ENCODE measurements at regions not wholly inside any gene's neighbourhood (a gene's known extent, or its start where the extent isn't known, plus 50 kb on each side); places are given as distances from the start of the nearest gene placed in this dataset.

DNA sequence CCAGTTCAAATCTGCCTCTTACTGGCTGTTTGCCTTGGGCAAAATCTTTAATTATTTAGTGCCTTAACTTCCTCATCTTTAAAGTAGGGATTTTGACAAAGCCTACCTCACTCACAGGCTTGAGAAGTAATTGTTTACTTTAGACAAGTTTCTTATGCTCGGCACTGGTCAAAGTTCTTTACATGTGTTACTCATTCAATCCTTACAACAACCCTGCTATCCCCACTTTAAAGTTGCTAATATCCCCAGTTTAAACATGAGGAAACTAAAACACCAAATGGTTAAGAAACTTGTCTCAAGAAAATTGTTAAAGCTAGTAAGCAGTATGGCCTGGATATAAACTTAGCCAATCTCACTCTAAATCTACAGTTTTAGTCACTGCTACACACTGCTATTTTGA, 204.0 kb upstream of the AVPR1A start:
- CTCF ChIA-PET = no interaction called here
- no peak overlapping the region for H3K4me3 ChIP-seq (replicated peaks in 1 of 3; ENCODE audit: insufficient read depth in 1 of 3, low read depth in 1 of 3, low read length in 3 of 3)
- H4K20me1 ChIP-seq (replicated peaks; ENCODE audit: control insufficient read depth, extremely low read depth, insufficient read depth, low read length) = no peaks in the 10 kb centered on the region
- BruUV-seq (replicated peaks) = no TSS peak
- FAIRE-seq = no peak
- no peaks in the 10 kb centered on the region for H3K36me3 ChIP-seq (ENCODE audit: control insufficient read depth in 2 of 2, extremely low read depth in 1 of 2, insufficient read depth in 2 of 2, low read length in 2 of 2)
- no peak overlapping the region for H2AFZ ChIP-seq (ENCODE audit: low read depth, low read length)
- no peak overlapping the region for H3K27ac ChIP-seq (ENCODE audit: insufficient read depth, low read depth, low read length)
- DNase-seq (ENCODE audit: low read depth, low spot score) = no peak
- dilution Hi-C loops (cut with MboI; ENCODE audit: extremely low pct_ligation_motif_present, low sequenced_read_pairs) = no loop called here
- H3K9me1 ChIP-seq (replicated peaks; ENCODE audit: control insufficient read depth, extremely low read depth, insufficient read depth, low read length) = no peaks in the 10 kb centered on the region
- H3K27me3 ChIP-seq (ENCODE audit: control insufficient read depth in 2 of 2, insufficient read depth in 2 of 2, low read length in 2 of 2) = peaks cover 0 to 2% of the 10 kb centered on the region in 2 experiments
- POLR2A ChIA-PET = no interaction called here
- intact Hi-C loops (cut with micrococcal nuclease) = no loop called here
- no peaks in the 10 kb centered on the region for H3K79me2 ChIP-seq (ENCODE audit: control insufficient read depth, insufficient read depth, low read length)
- TF ChIP-seq, protein P1, sequence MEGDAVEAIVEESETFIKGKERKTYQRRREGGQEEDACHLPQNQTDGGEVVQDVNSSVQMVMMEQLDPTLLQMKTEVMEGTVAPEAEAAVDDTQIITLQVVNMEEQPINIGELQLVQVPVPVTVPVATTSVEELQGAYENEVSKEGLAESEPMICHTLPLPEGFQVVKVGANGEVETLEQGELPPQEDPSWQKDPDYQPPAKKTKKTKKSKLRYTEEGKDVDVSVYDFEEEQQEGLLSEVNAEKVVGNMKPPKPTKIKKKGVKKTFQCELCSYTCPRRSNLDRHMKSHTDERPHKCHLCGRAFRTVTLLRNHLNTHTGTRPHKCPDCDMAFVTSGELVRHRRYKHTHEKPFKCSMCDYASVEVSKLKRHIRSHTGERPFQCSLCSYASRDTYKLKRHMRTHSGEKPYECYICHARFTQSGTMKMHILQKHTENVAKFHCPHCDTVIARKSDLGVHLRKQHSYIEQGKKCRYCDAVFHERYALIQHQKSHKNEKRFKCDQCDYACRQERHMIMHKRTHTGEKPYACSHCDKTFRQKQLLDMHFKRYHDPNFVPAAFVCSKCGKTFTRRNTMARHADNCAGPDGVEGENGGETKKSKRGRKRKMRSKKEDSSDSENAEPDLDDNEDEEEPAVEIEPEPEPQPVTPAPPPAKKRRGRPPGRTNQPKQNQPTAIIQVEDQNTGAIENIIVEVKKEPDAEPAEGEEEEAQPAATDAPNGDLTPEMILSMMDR (IDR thresholded peaks at IDR 0.05; ENCODE audit: extremely low read depth in 1 of 2, insufficient read depth in 1 of 2, low read depth in 1 of 2, low read length in 2 of 2) = no peak
- no peak for TF ChIP-seq JUN (IDR thresholded peaks at IDR 0.05; ENCODE audit: borderline replicate concordance, insufficient read depth, insufficient read length, low read depth)
- no peaks in the 10 kb centered on the region for H3K4me1 ChIP-seq (ENCODE audit: control insufficient read depth, extremely low read depth, insufficient read depth, low read length)
- H3K9me3 ChIP-seq (replicated peaks; ENCODE audit: control insufficient read depth, insufficient read depth, low read length) = no peaks in the 10 kb centered on the region
- no peak overlapping the region for H3K4me2 ChIP-seq (ENCODE audit: insufficient read depth, low read length)
- H3K9ac ChIP-seq (replicated peaks; ENCODE audit: extremely low read depth, insufficient read depth, low read length) = no peak overlapping the region

DNA sequence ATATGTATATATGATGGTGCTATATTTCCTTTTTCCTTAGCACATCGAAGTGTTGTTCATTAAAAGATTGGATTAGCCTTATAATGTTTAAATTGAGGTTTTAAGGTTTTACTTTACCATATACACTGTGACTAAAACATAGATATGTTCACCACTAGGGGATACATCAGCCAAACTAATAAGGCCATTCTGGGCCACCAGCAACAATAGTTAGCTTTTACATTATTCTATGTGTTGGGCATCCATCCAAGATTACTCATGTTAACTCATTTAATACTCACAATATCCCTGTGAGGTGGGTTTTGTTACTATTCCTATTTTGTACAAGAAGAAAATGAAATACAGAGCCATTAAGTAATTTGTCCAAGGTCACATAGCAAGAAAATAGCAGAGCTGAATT, 202.6 kb upstream of the AVPR1A start:
- no peak overlapping the region for H3K9ac ChIP-seq (replicated peaks; ENCODE audit: extremely low read depth, insufficient read depth, low read length)
- H2AFZ ChIP-seq (ENCODE audit: low read depth, low read length) = no peak overlapping the region
- FAIRE-seq (peak; percentile 8), DNase-seq (ENCODE audit: low read depth, low spot score) (peak; percentile 70)
- CTCF ChIA-PET = interaction anchor here (0.6 to 1.9 kb wide), 6 partner anchors 24 to 202 kb away, joined by 3 to 14 read pairs (median 4); partner anchors contain the start of gene AVPR1A
- H3K36me3 ChIP-seq (ENCODE audit: control insufficient read depth in 2 of 2, extremely low read depth in 1 of 2, insufficient read depth in 2 of 2, low read length in 2 of 2) = no peaks in the 10 kb centered on the region
- H3K9me1 ChIP-seq (replicated peaks; ENCODE audit: control insufficient read depth, extremely low read depth, insufficient read depth, low read length) = no peaks in the 10 kb centered on the region
- H3K4me3 ChIP-seq (replicated peaks in 1 of 3; ENCODE audit: insufficient read depth in 1 of 3, low read depth in 1 of 3, low read length in 3 of 3) = no peak overlapping the region
- no peaks in the 10 kb centered on the region for H3K9me3 ChIP-seq (replicated peaks; ENCODE audit: control insufficient read depth, insufficient read depth, low read length)
- no peaks in the 10 kb centered on the region for H4K20me1 ChIP-seq (replicated peaks; ENCODE audit: control insufficient read depth, extremely low read depth, insufficient read depth, low read length)
- H3K4me1 ChIP-seq (ENCODE audit: control insufficient read depth, extremely low read depth, insufficient read depth, low read length) = no peaks in the 10 kb centered on the region
- TF ChIP-seq, protein P1 (IDR thresholded peaks at IDR 0.05; ENCODE audit: extremely low read depth in 1 of 2, insufficient read depth in 1 of 2, low read depth in 1 of 2, low read length in 2 of 2) = peak in 1 of 2 donors; percentile 13
- TF ChIP-seq FOS (IDR thresholded peaks at IDR 0.05; ENCODE audit: borderline replicate concordance, insufficient read depth, low read length) (peak; percentile 6), EZH2 (IDR thresholded peaks at IDR 0.05; ENCODE audit: borderline replicate concordance, low read depth, low read length, severe bottlenecking) (no peak)
- H3K79me2 ChIP-seq (ENCODE audit: control insufficient read depth, insufficient read depth, low read length) = no peaks in the 10 kb centered on the region
- no peak overlapping the region for H3K27ac ChIP-seq (ENCODE audit: insufficient read depth, low read depth, low read length)
- peaks cover 0 to 2% of the 10 kb centered on the region in 2 experiments for H3K27me3 ChIP-seq (ENCODE audit: control insufficient read depth in 2 of 2, insufficient read depth in 2 of 2, low read length in 2 of 2)
- intact Hi-C loops (cut with micrococcal nuclease) = no loop called here
- no peak overlapping the region for H3K4me2 ChIP-seq (ENCODE audit: insufficient read depth, low read length)
- POLR2A ChIA-PET = no interaction called here
- dilution Hi-C loops (cut with MboI; ENCODE audit: extremely low pct_ligation_motif_present, low sequenced_read_pairs) = no loop called here
- no TSS peak for BruUV-seq (replicated peaks)

Data from endothelial cell of umbilical vein (primary cell).